OCI-LY1 (cell line): ENCODE measurements at regions not wholly inside any gene's neighbourhood (a gene's known extent, or its start where the extent isn't known, plus 50 kb on each side); places are given as distances from the start of the nearest gene placed in this dataset.

Experiments used
- EZH2 ChIP-seq: fragments of 200-600 bp; sonication (generic), shearing (Covaris generic); IDR thresholded peaks from 2 replicates; pipeline ENCODE4 v1.8.0; 2017; ENCODE audit warnings: borderline replicate concordance, mixed run types, mild to moderate bottlenecking, antibody characterized with exemption, low read length, moderate library complexity, mixed read lengths
- TF ChIP-seq, protein P1 (sequence below): fragments of 200-600 bp; sonication (generic), shearing (Covaris generic); IDR thresholded peaks from 2 replicates; pipeline ENCODE4 v1.5.1; 2017; ENCODE audit warnings: mild to moderate bottlenecking, antibody characterized with exemption, low read length, moderate library complexity, mixed read lengths

GRCh38 chr3:188054541-188054940, 99.4 kb upstream of the LPP start:
- TF ChIP-seq, protein P1, sequence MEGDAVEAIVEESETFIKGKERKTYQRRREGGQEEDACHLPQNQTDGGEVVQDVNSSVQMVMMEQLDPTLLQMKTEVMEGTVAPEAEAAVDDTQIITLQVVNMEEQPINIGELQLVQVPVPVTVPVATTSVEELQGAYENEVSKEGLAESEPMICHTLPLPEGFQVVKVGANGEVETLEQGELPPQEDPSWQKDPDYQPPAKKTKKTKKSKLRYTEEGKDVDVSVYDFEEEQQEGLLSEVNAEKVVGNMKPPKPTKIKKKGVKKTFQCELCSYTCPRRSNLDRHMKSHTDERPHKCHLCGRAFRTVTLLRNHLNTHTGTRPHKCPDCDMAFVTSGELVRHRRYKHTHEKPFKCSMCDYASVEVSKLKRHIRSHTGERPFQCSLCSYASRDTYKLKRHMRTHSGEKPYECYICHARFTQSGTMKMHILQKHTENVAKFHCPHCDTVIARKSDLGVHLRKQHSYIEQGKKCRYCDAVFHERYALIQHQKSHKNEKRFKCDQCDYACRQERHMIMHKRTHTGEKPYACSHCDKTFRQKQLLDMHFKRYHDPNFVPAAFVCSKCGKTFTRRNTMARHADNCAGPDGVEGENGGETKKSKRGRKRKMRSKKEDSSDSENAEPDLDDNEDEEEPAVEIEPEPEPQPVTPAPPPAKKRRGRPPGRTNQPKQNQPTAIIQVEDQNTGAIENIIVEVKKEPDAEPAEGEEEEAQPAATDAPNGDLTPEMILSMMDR = no peak
- no peak for TF ChIP-seq EZH2
